ENCODE measurements at regions not wholly inside any gene's neighbourhood (a gene's known extent, or its start where the extent isn't known, plus 50 kb on each side); places are given as distances from the start of the nearest gene placed in this dataset.

GRCh38 chr5:23053846-23054245, 200.7 kb upstream of the CDH12 start:
- TF ChIP-seq, protein P1, sequence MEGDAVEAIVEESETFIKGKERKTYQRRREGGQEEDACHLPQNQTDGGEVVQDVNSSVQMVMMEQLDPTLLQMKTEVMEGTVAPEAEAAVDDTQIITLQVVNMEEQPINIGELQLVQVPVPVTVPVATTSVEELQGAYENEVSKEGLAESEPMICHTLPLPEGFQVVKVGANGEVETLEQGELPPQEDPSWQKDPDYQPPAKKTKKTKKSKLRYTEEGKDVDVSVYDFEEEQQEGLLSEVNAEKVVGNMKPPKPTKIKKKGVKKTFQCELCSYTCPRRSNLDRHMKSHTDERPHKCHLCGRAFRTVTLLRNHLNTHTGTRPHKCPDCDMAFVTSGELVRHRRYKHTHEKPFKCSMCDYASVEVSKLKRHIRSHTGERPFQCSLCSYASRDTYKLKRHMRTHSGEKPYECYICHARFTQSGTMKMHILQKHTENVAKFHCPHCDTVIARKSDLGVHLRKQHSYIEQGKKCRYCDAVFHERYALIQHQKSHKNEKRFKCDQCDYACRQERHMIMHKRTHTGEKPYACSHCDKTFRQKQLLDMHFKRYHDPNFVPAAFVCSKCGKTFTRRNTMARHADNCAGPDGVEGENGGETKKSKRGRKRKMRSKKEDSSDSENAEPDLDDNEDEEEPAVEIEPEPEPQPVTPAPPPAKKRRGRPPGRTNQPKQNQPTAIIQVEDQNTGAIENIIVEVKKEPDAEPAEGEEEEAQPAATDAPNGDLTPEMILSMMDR (IDR thresholded peaks at IDR 0.05), result no peak
- TF ChIP-seq POLR2A (IDR thresholded peaks at IDR 0.05) (no peak), POLR2AphosphoS5 (IDR thresholded peaks at IDR 0.05) (no peak)
